HG02981 (cell line): ENCODE measurements at regions not wholly inside any gene's neighbourhood (a gene's known extent, or its start where the extent isn't known, plus 50 kb on each side); places are given as distances from the start of the nearest gene placed in this dataset.
A peak's percentile ranks its signal among the peaks of the same experiment; 100 is the strongest.
"Not testable (repeated sequence)": the region's sequence is repeated elsewhere in the genome, so short reads cannot be mapped to it uniquely, and the experiment has no call there.

Experiments used
- ATAC-seq: cut with Tn5 transposase; IDR thresholded peaks from one replicate; pipeline ENCODE4 v1.9.1; 2021; ENCODE audit warnings: mild to moderate bottlenecking, moderate library complexity; ENCODE audit not compliant: unreplicated experiment

DNA sequence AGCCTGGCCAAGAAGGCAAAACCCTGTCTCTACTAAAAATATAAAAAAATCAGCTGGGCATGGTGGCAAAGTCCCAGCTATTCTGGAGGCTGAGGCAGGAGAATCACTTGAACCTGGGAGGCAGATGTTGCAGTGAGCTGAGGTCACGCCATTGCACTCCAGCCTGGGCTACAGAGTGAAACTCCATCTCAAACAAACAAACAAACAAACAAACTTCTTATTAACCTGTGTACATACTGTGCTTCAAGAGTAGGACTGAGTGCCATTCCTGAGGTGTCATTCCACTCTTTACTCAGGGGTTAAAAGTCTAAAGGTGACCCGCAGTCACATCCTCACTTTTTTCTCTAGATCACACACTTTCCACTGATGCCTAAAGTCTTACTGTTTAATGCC lies 169.4 kb upstream of the MKLN1 start:
- ATAC-seq: not testable (repeated sequence)

DNA sequence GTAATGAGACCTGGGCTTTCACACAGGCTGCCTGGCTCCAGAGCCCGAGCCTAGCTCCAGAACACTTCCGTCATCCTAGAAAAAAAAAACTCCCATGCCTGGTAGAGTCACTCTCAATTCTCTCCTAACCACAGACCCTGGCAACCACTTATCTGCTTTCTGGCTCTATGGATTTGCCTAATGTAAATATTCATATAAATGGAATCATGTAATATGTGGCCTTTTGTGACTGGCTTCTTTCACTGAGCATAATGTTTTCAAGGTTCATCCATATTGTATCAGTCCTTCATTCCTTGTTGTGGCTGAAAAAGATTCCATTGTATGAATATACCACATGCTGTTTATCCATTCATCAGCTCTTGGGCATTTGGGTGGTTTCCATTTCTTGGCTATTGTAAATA lies 167.7 kb upstream of the MKLN1 start:
- no peak for ATAC-seq

DNA sequence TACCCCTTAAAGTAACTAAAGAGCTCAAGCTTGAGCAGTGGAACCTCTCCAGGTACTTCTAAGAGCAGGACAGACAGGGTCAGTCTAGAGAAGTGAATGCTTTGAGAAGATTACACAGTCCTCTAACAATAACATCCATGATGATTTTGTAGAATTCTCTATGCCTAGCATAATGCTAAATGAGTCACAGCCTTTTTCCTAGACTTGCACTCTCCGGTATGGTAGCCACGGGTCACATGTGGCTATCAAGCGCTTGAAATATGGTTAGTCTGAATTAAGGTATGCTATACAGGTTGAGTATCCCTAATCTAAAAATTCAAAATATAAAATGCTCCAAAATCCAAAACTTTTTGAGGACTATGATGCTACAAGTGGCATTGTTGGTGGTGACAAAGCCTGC lies 166.6 kb upstream of the MKLN1 start:
- ATAC-seq: no peak

DNA sequence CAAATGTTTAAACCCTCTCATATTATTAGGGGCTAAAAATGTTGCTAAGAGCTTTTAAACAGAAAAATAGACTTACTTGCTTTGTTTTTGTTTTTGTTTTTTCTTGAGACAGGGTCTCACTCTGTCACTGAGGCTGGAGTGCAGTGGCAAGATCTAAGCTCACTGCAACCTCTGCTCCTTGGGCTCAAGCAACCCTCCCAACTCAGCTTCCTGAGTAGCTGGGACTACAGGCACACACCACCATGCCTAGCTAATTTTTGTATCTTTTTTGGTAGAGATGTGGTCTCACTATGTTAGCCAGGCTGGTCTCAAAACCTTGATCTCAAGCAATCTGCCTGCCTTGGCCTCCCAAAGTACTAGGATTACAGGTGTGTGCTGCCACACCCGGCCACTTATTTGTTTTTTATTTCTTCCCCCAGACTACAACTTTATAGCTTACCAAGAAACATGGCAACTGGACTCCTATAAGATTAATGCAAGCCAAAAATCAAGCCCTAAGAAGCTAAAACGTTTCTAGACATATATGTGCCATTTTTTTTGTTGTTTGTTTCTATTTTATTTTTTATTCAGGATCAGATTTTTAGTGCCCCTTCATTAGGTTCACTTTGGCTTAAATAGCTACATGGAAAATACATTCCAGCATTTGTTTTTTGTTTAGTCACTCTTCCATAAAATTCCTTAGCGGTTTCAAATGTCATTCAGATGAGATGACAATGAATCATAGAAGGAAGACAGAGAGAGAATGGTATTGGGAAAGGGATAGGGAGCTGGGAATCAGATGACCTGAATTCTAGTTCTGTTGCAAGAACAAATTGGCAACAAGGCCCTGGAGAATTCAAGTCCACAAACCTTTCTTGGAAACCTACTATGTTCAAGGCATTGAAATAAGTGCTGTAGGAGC lies 163.4 kb upstream of the MKLN1 start:
- ATAC-seq: no peak

DNA sequence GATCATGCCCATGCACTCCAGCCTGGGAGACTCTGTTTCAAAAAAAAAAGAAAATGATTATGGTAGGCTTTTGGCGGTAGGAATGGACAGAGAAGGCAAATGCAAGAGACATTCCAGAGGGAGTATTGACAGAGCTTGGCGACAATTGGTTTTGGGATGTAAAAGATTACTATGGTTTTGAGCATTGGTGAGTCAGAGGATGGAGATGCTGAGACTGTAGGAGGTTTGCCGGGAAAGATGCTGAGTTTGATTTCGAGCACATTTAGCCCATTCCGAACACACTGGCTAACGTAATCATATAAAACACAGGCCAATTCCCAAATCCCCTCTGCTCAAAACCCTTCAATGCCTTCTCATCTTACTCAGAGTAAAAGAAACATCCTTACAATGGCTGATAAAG lies 161.6 kb upstream of the MKLN1 start:
- ATAC-seq: no peak

DNA sequence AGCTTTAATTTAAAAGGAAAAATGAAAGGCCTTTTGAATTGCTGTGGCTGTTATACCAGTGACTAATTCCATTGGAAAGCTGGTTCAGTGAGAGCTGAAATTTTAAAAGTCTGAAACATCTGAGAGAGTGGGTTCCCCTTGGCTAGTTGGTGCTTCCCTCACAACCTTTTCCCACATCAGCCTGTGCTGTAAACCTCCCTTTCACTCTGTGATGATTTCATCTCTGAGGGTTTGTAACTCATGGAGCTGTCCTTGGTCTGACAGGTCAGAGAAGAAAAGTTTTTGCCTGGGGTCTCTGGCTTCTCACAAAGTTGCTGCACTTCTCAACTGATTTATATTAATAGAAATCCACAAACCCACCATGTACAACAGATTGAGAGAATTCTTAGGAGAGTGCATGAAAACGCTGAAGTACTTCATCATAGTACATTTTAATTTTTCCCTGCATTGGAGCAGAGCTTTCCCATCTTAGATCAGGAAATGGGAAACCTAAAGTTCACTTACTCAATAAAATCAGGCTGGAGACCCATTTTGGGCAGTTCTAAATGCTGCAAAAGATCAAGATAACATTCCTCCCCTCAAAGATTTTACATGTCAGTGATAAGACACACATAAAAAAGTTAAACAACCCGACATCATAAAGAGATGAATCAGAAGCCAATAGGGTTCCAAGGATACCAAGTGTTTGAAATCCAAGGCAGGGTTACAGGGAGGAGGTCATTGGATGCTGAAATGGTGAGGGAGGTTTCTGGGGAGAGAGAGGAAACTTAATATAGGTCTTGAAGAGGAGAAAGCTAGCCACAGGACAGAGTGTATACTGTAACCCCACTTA lies 157.0 kb upstream of the MKLN1 start:
- ATAC-seq: no peak

DNA sequence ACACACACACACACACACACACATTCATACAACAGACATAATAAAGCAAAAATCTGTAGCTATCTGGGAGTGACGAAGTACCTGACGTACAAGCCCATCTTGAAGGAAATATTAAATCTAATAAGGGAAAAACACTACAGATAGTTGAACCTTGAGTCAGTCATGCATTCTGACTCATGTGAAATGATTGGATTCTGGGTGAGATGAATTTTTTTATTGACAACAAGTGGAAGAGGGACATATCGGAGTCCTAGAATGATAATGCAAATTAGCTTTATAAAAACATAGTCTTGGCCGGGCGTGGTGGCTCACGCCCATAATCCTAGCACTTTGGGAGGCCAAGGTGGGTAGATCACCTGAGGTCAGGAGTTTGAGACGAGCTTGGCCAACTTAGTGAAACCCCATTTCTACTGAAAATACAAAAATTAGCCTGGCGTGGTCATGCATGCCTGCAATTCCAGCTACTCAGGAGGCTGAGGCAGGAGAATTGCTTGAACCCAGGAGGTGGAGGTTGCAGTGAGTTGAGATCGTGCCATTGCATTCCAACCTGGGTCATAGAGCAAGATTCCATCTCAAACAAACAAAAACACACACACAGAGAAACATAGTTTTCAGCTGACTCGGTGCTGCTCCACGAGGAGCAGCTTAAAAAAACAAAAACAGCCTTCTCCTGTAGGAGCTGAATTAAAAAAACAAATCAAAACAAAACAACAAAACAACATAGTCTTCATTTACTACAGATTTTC lies 154.4 kb upstream of the MKLN1 start:
- ATAC-seq: no peak

DNA sequence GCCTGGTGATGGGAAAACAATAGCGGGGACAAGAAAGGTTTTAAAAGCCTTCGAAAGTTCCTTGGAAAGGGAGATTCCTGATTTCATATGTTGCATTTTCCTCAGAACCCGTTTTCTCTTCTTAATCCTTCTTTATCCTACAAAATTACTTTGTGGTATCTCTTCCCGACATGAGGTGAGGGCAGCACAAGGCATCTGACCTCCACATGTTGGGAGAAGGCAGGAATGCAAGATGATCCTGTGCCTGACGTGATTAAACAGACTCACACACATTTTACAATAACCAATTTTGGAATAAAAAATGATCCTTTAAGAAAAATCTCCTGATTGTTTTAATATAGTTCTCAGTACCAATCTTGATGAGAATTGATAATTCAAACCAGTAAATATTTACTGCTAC lies 153.3 kb upstream of the MKLN1 start:
- no peak for ATAC-seq

DNA sequence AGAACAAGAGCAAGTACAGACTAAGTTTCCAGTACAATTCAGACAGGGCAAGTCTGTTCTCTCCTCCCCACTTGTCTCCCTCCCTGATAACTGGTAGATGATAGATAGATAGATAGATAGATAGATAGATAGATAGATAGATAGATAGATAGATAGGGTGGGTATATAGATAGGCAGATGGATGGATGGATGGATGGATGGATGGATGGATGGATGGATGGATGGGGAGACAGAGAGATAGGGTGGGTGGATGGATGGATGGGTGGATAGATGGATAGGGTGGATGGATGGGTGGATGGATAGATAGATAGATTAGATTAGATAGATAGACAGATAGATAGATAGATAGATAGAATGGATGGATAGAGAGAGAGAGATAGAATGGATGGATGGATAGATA lies 152.8 kb upstream of the MKLN1 start:
- no peak for ATAC-seq

DNA sequence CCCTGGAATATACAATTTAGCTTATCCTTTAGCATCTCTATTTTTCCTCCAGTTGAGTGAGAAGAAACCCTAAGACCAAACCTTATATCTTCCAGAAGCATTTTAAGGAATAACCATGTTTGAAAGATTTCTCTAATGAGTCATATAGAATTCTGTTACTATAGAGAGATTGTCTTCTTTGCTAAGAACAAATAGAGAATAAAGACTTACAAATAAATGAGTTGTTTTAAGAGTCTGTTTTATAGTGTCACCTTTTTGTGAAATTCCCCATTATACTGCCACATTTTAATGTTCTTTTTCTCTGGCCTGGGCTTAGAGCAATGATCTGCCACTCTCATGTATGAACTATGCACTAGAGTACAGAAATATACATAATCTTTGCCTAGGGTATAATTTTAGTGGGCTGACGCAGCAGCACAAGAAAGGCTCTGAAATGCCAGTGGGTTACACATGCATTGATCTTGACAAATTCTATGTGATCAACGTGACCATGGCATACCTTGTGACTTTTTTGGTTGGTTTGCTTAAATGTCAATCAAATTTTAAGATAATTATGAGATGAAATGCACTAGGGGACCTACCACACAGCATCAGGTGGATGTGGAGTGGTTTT lies 145.1 kb upstream of the MKLN1 start:
- ATAC-seq: no peak

DNA sequence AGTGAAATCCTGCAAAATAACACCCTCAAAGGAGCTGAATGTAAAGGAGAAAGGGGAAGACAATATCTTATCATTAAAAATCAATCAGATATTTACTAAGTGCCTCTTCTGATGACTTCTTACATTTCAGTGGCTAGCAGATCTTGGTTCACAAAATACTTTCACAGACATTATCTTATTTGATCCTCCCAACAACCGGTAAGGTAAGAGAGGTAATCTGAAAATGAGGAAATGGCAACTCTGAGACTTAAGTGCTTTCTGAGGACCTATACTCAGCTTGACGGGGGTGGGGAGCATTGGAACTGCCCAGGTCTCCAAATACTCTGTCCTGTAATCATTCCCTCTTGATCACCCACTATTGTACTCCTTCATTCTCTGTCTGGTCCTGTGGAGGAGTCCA lies 144.6 kb upstream of the MKLN1 start:
- ATAC-seq: no peak

DNA sequence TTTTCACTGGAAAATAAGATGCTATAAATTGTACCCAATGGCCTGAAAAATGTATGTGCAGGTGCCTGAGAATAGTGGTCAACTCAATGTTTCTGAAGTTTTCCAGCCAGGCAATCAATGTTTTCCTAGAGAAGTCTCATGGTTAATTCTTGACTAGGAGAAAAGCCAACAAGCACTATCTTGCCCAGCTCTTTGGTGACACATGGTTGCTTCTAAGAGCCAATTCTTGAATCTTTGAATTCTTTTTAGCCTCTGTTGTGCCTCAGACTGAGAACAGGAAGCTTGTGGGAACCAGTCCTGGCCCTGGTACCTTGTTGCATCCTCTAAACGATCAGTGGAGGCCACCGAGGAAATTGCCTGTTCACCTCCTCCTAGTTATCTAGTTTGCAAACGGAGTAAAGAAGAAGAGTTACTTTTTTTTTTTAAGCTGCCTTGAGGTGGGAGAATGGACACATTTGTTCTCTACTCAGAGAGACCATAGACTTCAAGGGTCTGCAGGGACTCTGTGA lies 144.0 kb upstream of the MKLN1 start:
- ATAC-seq: no peak

DNA sequence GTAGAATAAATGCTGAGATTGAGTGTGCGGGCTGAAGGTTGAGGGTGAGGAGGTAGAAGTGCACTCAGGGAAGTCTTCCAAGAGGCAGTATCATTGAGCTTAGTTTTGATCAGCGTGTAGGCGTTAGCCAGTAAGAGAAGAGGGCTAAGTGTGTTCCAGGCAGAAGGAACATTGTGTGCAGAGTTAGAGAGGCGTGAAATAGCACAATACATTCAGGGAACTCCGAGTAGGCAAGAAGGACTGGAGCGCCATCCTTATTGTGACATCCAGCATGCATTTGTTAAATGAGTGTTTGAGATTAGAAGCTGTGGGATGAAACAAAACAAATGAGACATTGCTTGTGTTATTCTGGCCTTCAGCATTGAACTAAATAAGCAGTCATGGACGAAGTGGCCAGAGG lies 140.9 kb upstream of the MKLN1 start:
- no peak for ATAC-seq

DNA sequence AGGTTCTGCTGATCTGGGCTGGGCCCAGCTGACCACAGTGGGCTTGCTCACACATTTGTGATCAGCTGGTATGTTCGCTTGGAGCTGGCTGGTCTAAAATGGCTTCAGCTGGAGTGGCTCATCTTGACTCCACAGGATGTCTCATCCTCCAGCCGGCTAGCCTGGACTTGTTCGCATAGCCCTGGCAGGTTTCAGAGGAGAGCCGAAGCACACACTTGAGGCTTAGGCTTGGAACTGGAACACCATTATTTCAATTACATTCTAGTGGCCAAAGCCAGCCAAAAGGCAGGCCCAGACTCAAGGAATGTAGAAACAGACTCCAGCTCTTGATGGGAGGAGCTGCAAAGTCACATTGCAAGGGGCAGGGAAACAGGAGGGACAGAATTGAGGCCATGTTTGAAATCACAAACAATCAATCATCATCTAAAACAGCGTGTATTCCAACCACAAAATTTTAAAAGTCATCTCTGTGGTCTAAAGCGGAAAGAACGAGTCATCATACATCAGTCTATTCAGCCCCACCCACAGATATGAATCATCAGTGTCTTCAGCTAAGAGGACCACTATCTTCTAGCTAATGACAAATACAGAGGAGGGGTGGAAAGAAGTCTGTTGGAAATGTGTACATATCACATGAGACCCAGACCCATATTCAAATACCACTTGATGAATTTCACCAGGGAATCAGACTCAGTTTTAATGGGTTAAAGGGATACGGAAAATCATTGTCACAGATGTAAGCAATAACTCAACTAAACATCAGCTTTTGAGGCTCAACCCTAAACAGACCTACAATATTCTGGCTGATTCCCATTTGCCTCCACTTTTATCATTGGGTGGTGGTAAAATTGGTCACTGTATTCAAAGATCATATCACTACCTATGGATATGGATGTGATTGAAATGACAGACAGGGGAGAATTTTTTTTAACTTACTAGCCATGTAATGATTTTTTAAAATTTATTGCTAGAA lies 139.0 kb upstream of the MKLN1 start:
- peak; percentile 73 for ATAC-seq

DNA sequence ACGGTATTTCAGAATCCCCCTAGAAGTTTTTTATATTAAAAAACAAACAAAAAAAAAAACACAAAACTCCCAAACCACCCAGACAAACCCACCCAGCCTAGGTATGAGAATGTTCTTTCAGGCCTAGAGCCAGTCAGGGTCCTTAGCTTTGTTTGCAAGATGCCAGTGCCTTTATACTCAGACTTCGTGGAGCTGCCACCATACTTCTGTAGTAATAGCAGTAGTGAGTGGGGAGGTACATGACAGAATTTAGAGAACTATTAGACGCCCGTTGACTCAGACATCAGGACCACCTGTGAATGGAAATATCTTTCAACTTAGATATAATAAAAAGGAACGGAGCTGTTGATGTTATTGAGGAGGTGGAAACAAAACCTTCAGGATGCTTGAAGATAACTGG lies 138.2 kb upstream of the MKLN1 start:
- no peak for ATAC-seq

DNA sequence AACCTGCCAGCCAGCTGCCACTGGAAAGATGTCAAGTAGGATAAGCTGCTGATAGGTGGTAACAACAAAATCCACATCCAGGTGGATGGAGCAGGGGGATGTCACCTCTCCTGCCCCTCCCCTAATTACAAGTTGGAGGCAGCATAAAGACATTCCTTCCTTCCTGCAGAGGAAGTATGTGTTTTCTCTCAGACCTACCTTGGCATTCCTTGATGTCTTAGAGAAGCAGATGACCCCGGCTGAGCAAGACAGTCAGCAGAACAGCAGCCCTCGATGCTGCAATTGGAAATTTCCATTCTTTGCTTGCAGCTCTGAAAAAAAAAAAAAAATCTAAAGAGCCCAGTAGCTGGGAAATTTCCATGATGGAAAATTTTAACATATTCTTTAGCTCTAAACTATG lies 137.5 kb upstream of the MKLN1 start:
- ATAC-seq: no peak

DNA sequence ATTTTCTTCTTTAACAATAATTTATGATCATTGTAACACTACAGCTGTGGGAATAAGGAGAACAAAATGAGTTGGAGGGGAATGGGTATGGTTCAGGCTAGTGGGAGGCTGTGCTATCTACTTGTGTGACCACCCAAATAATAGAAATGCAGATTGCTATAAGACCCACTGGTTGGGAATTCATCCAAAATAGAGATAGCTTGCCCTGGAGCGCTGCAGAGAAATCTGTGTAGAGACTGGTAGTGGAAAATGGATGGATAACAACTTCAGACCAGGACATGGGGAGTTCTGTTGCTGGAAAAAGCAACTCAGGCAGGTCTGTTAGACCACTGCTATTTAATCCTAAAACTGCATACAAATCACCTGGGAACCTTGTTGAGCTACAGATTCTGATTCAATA lies 137.1 kb upstream of the MKLN1 start:
- no peak for ATAC-seq

DNA sequence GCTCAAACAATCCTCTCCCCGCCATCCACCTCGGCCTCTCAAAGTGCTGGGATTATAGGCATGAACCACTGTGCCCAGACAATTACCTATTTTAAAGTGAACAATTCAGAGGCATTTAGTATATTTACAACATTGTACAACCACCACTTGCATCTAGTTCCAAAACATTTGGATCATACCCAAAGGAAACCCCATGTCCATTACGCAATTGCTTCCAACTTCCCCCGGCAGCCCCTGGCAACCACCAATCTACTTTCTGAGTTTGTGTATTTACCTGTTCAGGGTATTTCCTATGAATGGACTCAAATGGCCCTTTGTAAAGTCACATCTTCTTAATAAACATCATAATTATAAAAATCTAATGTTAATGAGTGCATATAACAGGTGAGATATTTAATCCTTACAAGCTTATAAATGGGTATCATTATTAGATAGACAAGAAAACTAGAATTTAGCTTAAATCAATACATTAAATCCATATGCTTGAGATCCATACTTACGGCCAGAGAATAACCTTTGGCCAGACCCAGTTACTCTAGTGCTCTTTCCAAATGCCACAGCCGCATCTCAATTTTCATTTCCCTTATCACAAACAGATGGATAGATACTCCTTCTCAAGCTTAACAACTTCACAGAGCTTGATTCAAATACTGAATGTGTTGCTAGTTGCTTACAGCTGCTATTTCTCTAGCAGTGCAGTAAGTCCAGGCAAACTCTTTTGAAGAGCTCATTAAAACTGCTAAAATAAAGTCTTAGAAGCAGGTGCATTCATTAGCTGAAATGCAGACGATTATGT lies 133.4 kb upstream of the MKLN1 start:
- ATAC-seq: no peak

DNA sequence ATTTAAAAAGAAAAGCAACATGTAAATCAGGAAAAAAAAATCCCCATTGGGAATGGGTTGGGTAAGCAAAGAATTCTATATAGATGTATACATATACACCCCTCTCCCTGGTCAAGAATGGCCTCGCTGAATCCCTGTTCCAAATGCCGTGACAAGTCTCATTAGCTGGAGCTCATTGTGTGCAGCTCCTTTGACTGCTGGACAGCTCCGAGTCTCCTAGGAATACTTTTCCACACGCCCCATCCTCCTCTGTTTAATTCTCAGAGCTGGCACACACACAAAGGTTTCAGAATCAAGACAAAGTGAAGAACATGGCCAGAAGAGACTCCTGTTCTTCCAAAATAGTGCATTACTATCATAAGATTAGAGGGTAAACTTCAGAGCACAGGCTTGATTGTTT lies 130.9 kb upstream of the MKLN1 start:
- ATAC-seq: no peak
